HEK293 (cell line): ENCODE measurements at regions not wholly inside any gene's neighbourhood (a gene's known extent, or its start where the extent isn't known, plus 50 kb on each side); places are given as distances from the start of the nearest gene placed in this dataset.
"Not testable (repeated sequence)": the region's sequence is repeated elsewhere in the genome, so short reads cannot be mapped to it uniquely, and the experiment has no call there.

Experiments
- CTCF ChIA-PET: fragments of 350-600 bp; formaldehyde crosslinking; extraction: SDS; loops from one replicate; lab custom pipeline; 2021; ENCODE audit warnings: antibody characterized with exemption; lab: Yijun Ruan, JAX
- POLR2A ChIA-PET: fragments of 300-600 bp; formaldehyde crosslinking; extraction: SDS; loops from one replicate; lab custom pipeline; 2020; ENCODE audit warnings: antibody characterized with exemption, inconsistent platforms; lab: Yijun Ruan, JAX
- H3K27ac ChIP-seq: fragments of 200-500 bp; sonication (Bioruptor generic); 2 replicates; pipeline ENCODE4 v1.5.1; 2014; ENCODE audit warnings: low read depth, low read length, control low read depth, inconsistent platforms; ENCODE audit errors: extremely low read depth
- H3K36me3 ChIP-seq, 2 experiments: fragments of 200-500 bp in 1 of 2; sonication (Bioruptor generic) in 1 of 2; 1 replicate in 1 of 2; 2 replicates in 1 of 2; pipeline ENCODE4 v1.5.1; 2014 to 2017; ENCODE audit warnings: inconsistent platforms in 2 of 2, low read length in 2 of 2; ENCODE audit not compliant: control insufficient read depth in 2 of 2, insufficient read depth in 1 of 2
- H3K4me1 ChIP-seq: fragments of 200-500 bp; sonication (Bioruptor generic); 2 replicates; pipeline ENCODE4 v1.5.1; 2014; ENCODE audit warnings: mild to moderate bottlenecking, low read length, inconsistent platforms; ENCODE audit not compliant: control insufficient read depth, insufficient read depth
- H3K4me3 ChIP-seq: 2 replicates; pipeline ENCODE4 v1.5.1; 2011; ENCODE audit warnings: low read depth, mild to moderate bottlenecking, control low read depth, low read length, moderate library complexity
- H3K9me3 ChIP-seq: fragments of 200-500 bp; sonication (Bioruptor generic); 2 replicates; pipeline ENCODE4 v1.5.1; 2014; ENCODE audit warnings: low read depth, low read length, inconsistent platforms; ENCODE audit not compliant: control insufficient read depth, insufficient read depth
- GLIS1 ChIP-seq: fragments of 450-650 bp; formaldehyde crosslinking; IDR thresholded peaks from 2 replicates; pipeline ENCODE4 v1.5.1; 2016; ENCODE audit warnings: missing biosample characterization, missing genetic modification characterization
- IKZF3 ChIP-seq: fragments of 450-650 bp; IDR thresholded peaks from 2 replicates; pipeline ENCODE4 v1.5.0; 2018; ENCODE audit warnings: missing biosample characterization, mild to moderate bottlenecking, missing genetic modification characterization, moderate library complexity
- KLF10 ChIP-seq: fragments of 450-650 bp; IDR thresholded peaks from 2 replicates; pipeline ENCODE4 v1.5.1; 2018; ENCODE audit warnings: missing biosample characterization, mild to moderate bottlenecking, missing genetic modification characterization
- KLF7 ChIP-seq: fragments of 450-650 bp; formaldehyde crosslinking; IDR thresholded peaks from 2 replicates; pipeline ENCODE4 v1.5.1; 2016; ENCODE audit warnings: missing biosample characterization, missing genetic modification characterization, borderline replicate concordance
- MZF1 ChIP-seq: fragments of 450-650 bp; formaldehyde crosslinking; IDR thresholded peaks from 2 replicates; pipeline ENCODE4 v1.5.1; 2017; ENCODE audit warnings: missing biosample characterization, missing genetic modification characterization, borderline replicate concordance
- RBAK ChIP-seq: fragments of 450-650 bp; formaldehyde crosslinking; IDR thresholded peaks from 2 replicates; pipeline ENCODE4 v1.5.1; 2016; ENCODE audit warnings: missing biosample characterization, missing genetic modification characterization
- TCF7L2 ChIP-seq: IDR thresholded peaks from 2 replicates; pipeline ENCODE4 v1.6.1; 2011; ENCODE audit warnings: low read depth, mild to moderate bottlenecking, inconsistent platforms, low read length, moderate library complexity, borderline replicate concordance
- TRIM28 ChIP-seq: IDR thresholded peaks from 2 replicates; pipeline ENCODE4 v1.6.1; 2011; ENCODE audit warnings: low read length, control low read depth, borderline replicate concordance
- WT1 ChIP-seq: fragments of 450-650 bp; formaldehyde crosslinking; IDR thresholded peaks from 2 replicates; pipeline ENCODE4 v1.5.1; 2016; ENCODE audit warnings: missing biosample characterization, missing genetic modification characterization
- ZBTB8A ChIP-seq: fragments of 450-650 bp; formaldehyde crosslinking; IDR thresholded peaks from 2 replicates; pipeline ENCODE4 v1.5.1; 2016; ENCODE audit warnings: missing biosample characterization, missing genetic modification characterization
- ZFP41 ChIP-seq: fragments of 450-650 bp; formaldehyde crosslinking; IDR thresholded peaks from 2 replicates; pipeline ENCODE4 v1.5.1; 2016; ENCODE audit warnings: missing biosample characterization, missing genetic modification characterization, borderline replicate concordance
- ZFP69B ChIP-seq: fragments of 450-650 bp; formaldehyde crosslinking; IDR thresholded peaks from 2 replicates; pipeline ENCODE4 v1.5.1; 2016; ENCODE audit warnings: missing biosample characterization, missing genetic modification characterization
- ZNF292 ChIP-seq: fragments of 450-650 bp; formaldehyde crosslinking; IDR thresholded peaks from 2 replicates; pipeline ENCODE4 v1.5.1; 2016; ENCODE audit warnings: low read depth, missing biosample characterization, missing genetic modification characterization, borderline replicate concordance
- ZNF366 ChIP-seq: fragments of 450-650 bp; formaldehyde crosslinking; conservative IDR thresholded peaks from 2 replicates; pipeline ENCODE4 v1.5.1; 2016; ENCODE audit warnings: missing biosample characterization, missing genetic modification characterization
- ZNF426 ChIP-seq: fragments of 450-650 bp; formaldehyde crosslinking; IDR thresholded peaks from 2 replicates; pipeline ENCODE4 v1.5.1; 2017; ENCODE audit warnings: missing biosample characterization, missing genetic modification characterization, mild to moderate bottlenecking, inconsistent platforms, moderate library complexity
- ZNF623 ChIP-seq: fragments of 450-650 bp; formaldehyde crosslinking; IDR thresholded peaks from 2 replicates; pipeline ENCODE4 v1.5.1; 2016; ENCODE audit warnings: missing biosample characterization, missing genetic modification characterization
- ZNF626 ChIP-seq: fragments of 450-650 bp; sonication (Bioruptor Pico); formaldehyde crosslinking; IDR thresholded peaks from 2 replicates; pipeline ENCODE4 v1.5.1; 2018; ENCODE audit warnings: missing biosample characterization, missing genetic modification characterization, inconsistent platforms
- ZNF654 ChIP-seq: fragments of 450-650 bp; formaldehyde crosslinking; IDR thresholded peaks from 2 replicates; pipeline ENCODE4 v1.5.1; 2016; ENCODE audit warnings: low read depth, missing biosample characterization, missing genetic modification characterization
- TF ChIP-seq, protein P1 (sequence below): fragments of 450-650 bp; formaldehyde crosslinking; IDR thresholded peaks from 2 replicates; pipeline ENCODE4 v1.5.1; 2016; ENCODE audit warnings: missing biosample characterization, missing genetic modification characterization
- TF ChIP-seq, protein P2 (sequence below): fragments of 450-650 bp; formaldehyde crosslinking; IDR thresholded peaks from 2 replicates; pipeline ENCODE4 v1.5.1; 2016; ENCODE audit warnings: missing biosample characterization, missing genetic modification characterization
- TF ChIP-seq, protein P3 (sequence below): fragments of 450-650 bp; formaldehyde crosslinking; IDR thresholded peaks from 2 replicates; pipeline ENCODE4 v1.5.1; 2016; ENCODE audit warnings: missing biosample characterization, missing genetic modification characterization

DNA sequence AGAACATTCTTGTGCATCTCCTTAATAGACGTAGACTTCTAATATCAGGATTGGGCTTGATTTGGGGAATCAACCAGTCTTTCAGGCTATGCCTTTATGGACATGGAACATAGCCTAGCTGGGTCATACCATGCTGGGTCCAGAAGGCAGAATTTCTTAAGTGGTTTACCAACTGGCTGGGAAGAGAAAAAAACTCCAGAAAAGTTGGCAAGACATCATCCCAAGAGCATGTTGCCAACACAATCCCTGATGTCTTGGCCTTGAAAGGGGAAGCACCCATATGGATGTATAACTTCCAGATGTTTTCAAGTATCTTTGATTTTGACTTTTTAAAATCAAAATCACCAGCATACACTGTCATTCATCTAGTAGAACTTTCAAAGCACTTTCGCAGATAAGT, 138.0 kb upstream of the FGF13 start (continued):
- TF ChIP-seq ZNF366 (no peak), KLF7 (tag by site-specific recombination) (no peak), ZNF623 (tag by site-specific recombination) (no peak), TCF7L2 (no peak), ZNF292 (tag by site-specific recombination) (no peak), ZNF626 (tag by site-specific recombination) (no peak), MZF1 (tag by site-specific recombination) (no peak)
- TF ChIP-seq, protein P1, sequence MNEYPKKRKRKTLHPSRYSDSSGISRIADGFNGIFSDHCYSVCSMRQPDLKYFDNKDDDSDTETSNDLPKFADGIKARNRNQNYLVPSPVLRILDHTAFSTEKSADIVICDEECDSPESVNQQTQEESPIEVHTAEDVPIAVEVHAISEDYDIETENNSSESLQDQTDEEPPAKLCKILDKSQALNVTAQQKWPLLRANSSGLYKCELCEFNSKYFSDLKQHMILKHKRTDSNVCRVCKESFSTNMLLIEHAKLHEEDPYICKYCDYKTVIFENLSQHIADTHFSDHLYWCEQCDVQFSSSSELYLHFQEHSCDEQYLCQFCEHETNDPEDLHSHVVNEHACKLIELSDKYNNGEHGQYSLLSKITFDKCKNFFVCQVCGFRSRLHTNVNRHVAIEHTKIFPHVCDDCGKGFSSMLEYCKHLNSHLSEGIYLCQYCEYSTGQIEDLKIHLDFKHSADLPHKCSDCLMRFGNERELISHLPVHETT (tag by site-specific recombination), result no peak

DNA sequence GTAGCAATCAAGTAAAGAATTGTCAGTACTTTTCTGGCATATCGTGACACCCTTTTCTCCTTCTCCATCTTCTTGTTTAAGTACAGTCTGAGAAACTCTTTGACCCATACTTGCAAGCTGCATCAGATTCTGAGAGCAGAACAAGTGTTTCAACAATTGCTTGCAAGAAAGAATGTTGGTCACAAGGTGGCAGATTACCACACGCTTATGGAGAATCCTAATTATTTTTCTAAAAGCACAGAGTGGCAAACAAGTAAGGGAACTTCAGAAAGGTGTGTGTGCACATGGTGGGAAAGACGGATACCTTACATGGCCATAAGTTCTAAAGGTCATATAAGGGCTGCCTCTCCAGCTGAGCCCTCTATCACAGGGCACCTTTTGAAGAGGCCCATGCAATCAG, 136.4 kb upstream of the FGF13 start:
- ChIA-PET CTCF (interaction anchor here (0.6 to 1.7 kb wide), 7 partner anchors 13 to 714 kb away, joined by 3 to 4 read pairs (median 3); no protein-coding TSS in a partner anchor), POLR2A (no interaction called here)
- Histone ChIP-seq H3K4me1 (no peaks in the 10 kb centered on the region), H3K9me3 (no peaks in the 10 kb centered on the region), H3K27ac (no peak overlapping the region), H3K36me3 (no peaks in the 10 kb centered on the region), H3K4me3 (no peak overlapping the region)
- TF ChIP-seq ZFP41 (tag by site-specific recombination) (no peak), ZBTB8A (tag by site-specific recombination) (no peak), TRIM28 (0 out of 2 replicates have a peak, but pooled peaks have one; percentile 13), IKZF3 (no peak), ZNF654 (tag by site-specific recombination) (peak; percentile 37), KLF10 (tag by site-specific recombination) (no peak)
- TF ChIP-seq, protein P2, sequence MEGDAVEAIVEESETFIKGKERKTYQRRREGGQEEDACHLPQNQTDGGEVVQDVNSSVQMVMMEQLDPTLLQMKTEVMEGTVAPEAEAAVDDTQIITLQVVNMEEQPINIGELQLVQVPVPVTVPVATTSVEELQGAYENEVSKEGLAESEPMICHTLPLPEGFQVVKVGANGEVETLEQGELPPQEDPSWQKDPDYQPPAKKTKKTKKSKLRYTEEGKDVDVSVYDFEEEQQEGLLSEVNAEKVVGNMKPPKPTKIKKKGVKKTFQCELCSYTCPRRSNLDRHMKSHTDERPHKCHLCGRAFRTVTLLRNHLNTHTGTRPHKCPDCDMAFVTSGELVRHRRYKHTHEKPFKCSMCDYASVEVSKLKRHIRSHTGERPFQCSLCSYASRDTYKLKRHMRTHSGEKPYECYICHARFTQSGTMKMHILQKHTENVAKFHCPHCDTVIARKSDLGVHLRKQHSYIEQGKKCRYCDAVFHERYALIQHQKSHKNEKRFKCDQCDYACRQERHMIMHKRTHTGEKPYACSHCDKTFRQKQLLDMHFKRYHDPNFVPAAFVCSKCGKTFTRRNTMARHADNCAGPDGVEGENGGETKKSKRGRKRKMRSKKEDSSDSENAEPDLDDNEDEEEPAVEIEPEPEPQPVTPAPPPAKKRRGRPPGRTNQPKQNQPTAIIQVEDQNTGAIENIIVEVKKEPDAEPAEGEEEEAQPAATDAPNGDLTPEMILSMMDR (tag by site-specific recombination), result peak; percentile 28; the same call in 1 of the 2 replicates

DNA sequence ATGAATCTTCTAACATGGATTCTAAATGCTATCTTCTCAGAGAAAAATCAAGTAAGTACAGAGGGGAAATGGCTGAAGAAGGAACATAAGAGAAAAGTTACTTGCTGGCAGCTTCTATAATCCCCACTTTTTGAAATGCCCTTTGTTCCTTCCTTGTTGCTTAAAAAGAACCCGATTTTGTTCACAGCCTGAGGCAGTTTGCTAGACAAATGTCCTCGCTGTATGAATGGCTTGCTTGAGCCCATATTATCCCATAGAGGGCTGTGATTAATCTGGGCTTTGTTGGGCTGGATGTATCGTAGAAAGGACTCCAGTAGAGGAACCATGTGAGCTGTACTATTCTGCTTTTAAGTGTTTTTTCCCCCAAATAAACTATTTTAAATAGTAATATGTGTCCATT, 134.3 kb upstream of the FGF13 start:
- H3K4me1 ChIP-seq, result no peaks in the 10 kb centered on the region
- ChIA-PET POLR2A (interaction anchor here (0.7 kb wide), 1 partner anchor 61 kb away, joined by 4 read pairs; no protein-coding TSS in a partner anchor), CTCF (interaction anchor here (0.9 to 1.2 kb wide), 2 partner anchors 303 to 714 kb away, joined by 3 read pairs; no protein-coding TSS in a partner anchor)
- no peaks in the 10 kb centered on the region for H3K9me3 ChIP-seq
- no peak overlapping the region for H3K27ac ChIP-seq
- no peaks in the 10 kb centered on the region for H3K36me3 ChIP-seq
- H3K4me3 ChIP-seq, result no peak overlapping the region
- TF ChIP-seq RBAK (no peak), TRIM28 (no peak), WT1 (tag by site-specific recombination) (no peak), GLIS1 (no peak), ZNF426 (no peak), ZFP69B (tag by site-specific recombination) (no peak)
- TF ChIP-seq, protein P3, sequence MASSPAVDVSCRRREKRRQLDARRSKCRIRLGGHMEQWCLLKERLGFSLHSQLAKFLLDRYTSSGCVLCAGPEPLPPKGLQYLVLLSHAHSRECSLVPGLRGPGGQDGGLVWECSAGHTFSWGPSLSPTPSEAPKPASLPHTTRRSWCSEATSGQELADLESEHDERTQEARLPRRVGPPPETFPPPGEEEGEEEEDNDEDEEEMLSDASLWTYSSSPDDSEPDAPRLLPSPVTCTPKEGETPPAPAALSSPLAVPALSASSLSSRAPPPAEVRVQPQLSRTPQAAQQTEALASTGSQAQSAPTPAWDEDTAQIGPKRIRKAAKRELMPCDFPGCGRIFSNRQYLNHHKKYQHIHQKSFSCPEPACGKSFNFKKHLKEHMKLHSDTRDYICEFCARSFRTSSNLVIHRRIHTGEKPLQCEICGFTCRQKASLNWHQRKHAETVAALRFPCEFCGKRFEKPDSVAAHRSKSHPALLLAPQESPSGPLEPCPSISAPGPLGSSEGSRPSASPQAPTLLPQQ (tag by site-specific recombination), result no peak

DNA sequence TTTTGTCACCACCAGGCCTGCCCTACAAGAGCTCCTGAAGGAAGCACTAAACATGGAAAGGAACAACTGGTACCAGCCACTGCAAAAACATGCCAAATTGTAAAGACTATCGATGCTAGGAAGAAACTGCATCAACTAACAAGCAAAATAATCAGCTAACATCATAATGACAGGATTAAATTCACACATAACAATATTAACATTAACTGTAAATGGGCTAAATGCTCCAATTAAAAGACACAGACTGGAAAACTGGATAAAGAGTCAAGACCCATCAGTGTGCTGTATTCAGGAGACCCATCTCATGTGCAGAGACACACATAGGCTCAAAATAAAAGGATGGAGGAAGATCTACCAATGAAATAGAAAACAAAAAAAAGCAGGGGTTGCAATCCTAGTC, 95.9 kb upstream of the FGF13 start:
- H3K4me3 ChIP-seq, H3K36me3 ChIP-seq, POLR2A ChIA-PET, H3K27ac ChIP-seq, H3K4me1 ChIP-seq, H3K9me3 ChIP-seq: not testable (repeated sequence)
- CTCF ChIA-PET, result interaction anchor here (0.7 kb wide), 1 partner anchor 515 kb away, joined by 4 read pairs; no protein-coding TSS in a partner anchor
